Muscle of back (tissue), 3 donors: ENCODE measurements at regions not wholly inside any gene's neighbourhood (a gene's known extent, or its start where the extent isn't known, plus 50 kb on each side); places are given as distances from the start of the nearest gene placed in this dataset.
"Not testable (repeated sequence)": the region's sequence is repeated elsewhere in the genome, so short reads cannot be mapped to it uniquely, and the experiment has no call there.

Experiments used
- DNase-seq, 3 donors: peaks; one replicate each; pipeline versions ENCODE4 v3.0.0 to v3.0.0-alpha.2; 2013

GRCh38 chr9:96133321-96134021 is 168.5 kb downstream of the HSD17B3 start:
- DNase-seq, result no peak

GRCh38 chr9:96131825-96132224 is 170.2 kb downstream of the HSD17B3 start:
- DNase-seq, result no peak

GRCh38 chr9:96130970-96131369 is 171.0 kb downstream of the HSD17B3 start:
- DNase-seq, result no peak

- DNase-seq, result no peak
These were observed 172.2 kb downstream of the HSD17B3 start for GRCh38 chr9:96129747-96130146.

- DNase-seq, result no peak
These were observed 173.1 kb downstream of the HSD17B3 start for GRCh38 chr9:96128880-96129279.

GRCh38 chr9:96126321-96126881 is 175.6 kb downstream of the HSD17B3 start:
- DNase-seq, result peak in 1 of 3 donors; percentile 34

GRCh38 chr9:96125624-96126023 is 176.4 kb downstream of the HSD17B3 start:
- no peak for DNase-seq

GRCh38 chr9:96122751-96123150 is 179.2 kb downstream of the HSD17B3 start:
- DNase-seq, result peak in 1 of 3 donors; percentile 54

- DNase-seq, result no peak
These were observed 179.7 kb downstream of the HSD17B3 start for GRCh38 chr9:96122282-96122681.

GRCh38 chr9:96121136-96121535 is 180.8 kb downstream of the HSD17B3 start:
- DNase-seq, result no peak

GRCh38 chr9:96117398-96118080 is 184.4 kb downstream of the HSD17B3 start:
- DNase-seq, result no peak

GRCh38 chr9:96116275-96117064 is 185.5 kb downstream of the HSD17B3 start:
- peak in 1 of 3 donors; percentile 15 for DNase-seq

- DNase-seq, result no peak
These were observed 186.1 kb downstream of the HSD17B3 start for GRCh38 chr9:96115836-96116235.

GRCh38 chr9:96113032-96113431 is 188.9 kb downstream of the HSD17B3 start:
- DNase-seq, result no peak

- DNase-seq, result peak in 1 of 3 donors; percentile 30
These were observed 192.2 kb downstream of the HSD17B3 start for GRCh38 chr9:96109680-96110351.

GRCh38 chr9:96108691-96109380 is 193.1 kb downstream of the HSD17B3 start:
- DNase-seq, result peak in 1 of 3 donors; percentile 20

GRCh38 chr9:96107436-96107835 is 194.5 kb downstream of the HSD17B3 start:
- DNase-seq, result no peak

GRCh38 chr9:96100385-96101300 is 201.3 kb downstream of the HSD17B3 start:
- DNase-seq, result no peak

GRCh38 chr9:96090630-96091029 is 211.3 kb downstream of the HSD17B3 start:
- not testable (repeated sequence) for DNase-seq
